PFSK-1 (cell line): ENCODE measurements at regions not wholly inside any gene's neighbourhood (a gene's known extent, or its start where the extent isn't known, plus 50 kb on each side); places are given as distances from the start of the nearest gene placed in this dataset.

Experiments used
- POLR2AphosphoS5 ChIP-seq: IDR thresholded peaks from 2 replicates; pipeline ENCODE4 v1.6.1; 2012; ENCODE audit warnings: low read depth, mild to moderate bottlenecking, control low read depth, low read length, moderate library complexity
- REST ChIP-seq, 2 experiments: IDR thresholded peaks; 2 replicates each; pipeline versions ENCODE4 v1.6.1 to v1.8.0; 2011 to 2012; ENCODE audit warnings: low read depth in 2 of 2, low read length in 2 of 2, control low read depth in 1 of 2, inconsistent platforms in 1 of 2, mild to moderate bottlenecking in 1 of 2, moderate library complexity in 1 of 2; ENCODE audit not compliant: insufficient read depth in 1 of 2
- TAF1 ChIP-seq: IDR thresholded peaks from 2 replicates; pipeline ENCODE4 v1.6.1; 2012; ENCODE audit warnings: low read length, control low read depth, borderline replicate concordance; ENCODE audit not compliant: insufficient read depth

GRCh38 chr12:91836696-91837095, 308.9 kb downstream of the BTG1 start:
- TF ChIP-seq REST (IDR thresholded peaks at IDR 0.05; ENCODE audit: insufficient read depth in 1 of 2, low read depth in 2 of 2, low read length in 2 of 2) (no peak), POLR2AphosphoS5 (no peak), TAF1 (no peak)
